GM12892 (cell line): ENCODE measurements at regions not wholly inside any gene's neighbourhood (a gene's known extent, or its start where the extent isn't known, plus 50 kb on each side); places are given as distances from the start of the nearest gene placed in this dataset.

ENCODE experiments used
- DNase-seq: peaks from one replicate; pipeline ENCODE4 v3.0.0; 2011; ENCODE audit not compliant: insufficient read length
- FAIRE-seq: peaks from 2 replicates; lab custom pipeline; 2011; peaks lifted over from hg19 to GRCh38; lab: Jason Lieb, UNC
- POLR2A ChIP-seq: IDR thresholded peaks from 2 replicates; pipeline ENCODE4 v1.6.1; 2011; ENCODE audit warnings: low read depth, low read length, control low read depth
- POLR2AphosphoS5 ChIP-seq: IDR thresholded peaks from 2 replicates; pipeline ENCODE4 v1.6.1; 2011; ENCODE audit warnings: low read depth, low read length, control low read depth
- TAF1 ChIP-seq: IDR thresholded peaks from 2 replicates; pipeline ENCODE4 v1.6.1; 2011; ENCODE audit warnings: low read depth, mild to moderate bottlenecking, control low read depth, low read length, borderline replicate concordance

GRCh38 chr18:8951491-8951890, 151.0 kb upstream of the NDUFV2 start:
- FAIRE-seq (peak; percentile 78), DNase-seq (peak; percentile 9)
- TF ChIP-seq POLR2AphosphoS5 (no peak), TAF1 (no peak), POLR2A (no peak)

DNA sequence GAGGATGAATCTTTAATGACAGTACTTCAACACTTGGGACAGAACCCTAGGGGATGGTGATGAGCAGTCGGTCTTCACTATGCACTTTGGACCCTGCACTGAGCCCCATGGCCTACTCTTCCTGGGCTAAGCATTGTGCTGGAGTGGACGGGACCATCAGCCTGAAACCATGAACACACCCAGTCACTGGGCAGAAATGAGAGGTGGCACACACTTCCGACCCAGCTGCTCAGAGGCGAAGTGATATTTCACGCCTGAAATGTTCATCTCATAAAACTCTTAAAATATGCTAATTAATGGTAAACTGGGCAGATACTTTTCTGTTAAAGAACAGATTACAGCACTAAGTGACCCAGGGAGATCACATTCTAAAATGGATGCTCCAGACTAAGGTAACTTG, 150.3 kb upstream of the NDUFV2 start:
- no peak for TF ChIP-seq TAF1
- TF ChIP-seq POLR2AphosphoS5 = no peak
- TF ChIP-seq POLR2A = no peak
- DNase-seq (no peak), FAIRE-seq (no peak)

GRCh38 chr18:8952769-8953760, 149.4 kb upstream of the NDUFV2 start:
- no peak for FAIRE-seq
- TF ChIP-seq POLR2AphosphoS5 = no peak
- no peak for TF ChIP-seq POLR2A
- no peak for DNase-seq

DNA sequence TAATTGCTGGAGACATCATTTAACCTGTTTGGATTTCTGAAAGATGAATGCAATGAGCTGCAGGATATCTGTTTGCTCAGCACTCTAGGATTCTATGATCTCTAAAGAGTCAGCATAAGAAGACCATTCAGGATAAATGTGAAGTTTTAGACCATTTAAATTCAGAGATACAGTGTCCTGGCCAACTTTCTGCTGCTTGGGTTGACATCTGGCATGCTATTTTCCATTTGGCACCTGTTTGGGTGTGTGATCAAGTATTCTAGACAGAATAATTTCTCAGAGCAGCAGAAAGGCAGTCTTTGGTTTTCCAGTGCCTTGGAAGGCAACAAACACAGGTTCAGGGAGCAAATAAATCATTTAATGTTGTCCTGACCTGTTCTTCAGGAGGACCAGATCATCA, 144.8 kb upstream of the NDUFV2 start:
- no peak for DNase-seq
- FAIRE-seq = no peak
- no peak for TF ChIP-seq POLR2AphosphoS5
- TF ChIP-seq POLR2A = no peak
- no peak for TF ChIP-seq TAF1

- no peak for FAIRE-seq
- DNase-seq = no peak
- TF ChIP-seq POLR2AphosphoS5 = no peak
- no peak for TF ChIP-seq POLR2A
- TF ChIP-seq TAF1 = no peak
These were observed 143.8 kb upstream of the NDUFV2 start for GRCh38 chr18:8958660-8959059.

DNA sequence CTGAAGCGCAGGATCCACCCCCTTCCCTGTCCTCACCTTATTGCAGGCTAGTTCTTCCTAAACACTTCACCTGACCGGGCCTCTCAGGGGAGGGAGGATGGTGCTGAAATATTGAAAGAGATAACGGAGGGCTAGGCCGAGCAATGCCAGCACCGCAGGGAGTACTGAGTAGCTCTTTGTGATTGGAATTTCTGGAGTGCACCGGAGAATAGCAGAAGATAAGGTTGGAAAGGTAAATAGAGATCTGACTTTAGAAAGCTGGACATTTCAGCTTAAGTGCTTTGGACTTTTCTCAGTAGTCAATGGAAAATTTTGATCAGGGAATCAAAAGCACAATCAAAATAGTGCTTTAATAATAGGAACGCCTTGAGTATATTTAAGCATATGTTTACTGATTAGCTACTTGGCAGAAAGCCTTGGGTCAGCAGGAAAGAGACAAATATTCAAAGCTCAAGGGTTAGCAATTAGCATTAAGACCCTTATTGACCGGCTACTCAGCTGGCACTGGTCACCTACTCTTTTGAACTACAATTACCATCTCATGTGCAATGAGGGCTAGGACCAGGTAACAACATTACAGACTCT, 142.9 kb upstream of the NDUFV2 start:
- TF ChIP-seq TAF1 (no peak), POLR2AphosphoS5 (no peak), POLR2A (no peak)
- DNase-seq (no peak), FAIRE-seq (no peak)

DNA sequence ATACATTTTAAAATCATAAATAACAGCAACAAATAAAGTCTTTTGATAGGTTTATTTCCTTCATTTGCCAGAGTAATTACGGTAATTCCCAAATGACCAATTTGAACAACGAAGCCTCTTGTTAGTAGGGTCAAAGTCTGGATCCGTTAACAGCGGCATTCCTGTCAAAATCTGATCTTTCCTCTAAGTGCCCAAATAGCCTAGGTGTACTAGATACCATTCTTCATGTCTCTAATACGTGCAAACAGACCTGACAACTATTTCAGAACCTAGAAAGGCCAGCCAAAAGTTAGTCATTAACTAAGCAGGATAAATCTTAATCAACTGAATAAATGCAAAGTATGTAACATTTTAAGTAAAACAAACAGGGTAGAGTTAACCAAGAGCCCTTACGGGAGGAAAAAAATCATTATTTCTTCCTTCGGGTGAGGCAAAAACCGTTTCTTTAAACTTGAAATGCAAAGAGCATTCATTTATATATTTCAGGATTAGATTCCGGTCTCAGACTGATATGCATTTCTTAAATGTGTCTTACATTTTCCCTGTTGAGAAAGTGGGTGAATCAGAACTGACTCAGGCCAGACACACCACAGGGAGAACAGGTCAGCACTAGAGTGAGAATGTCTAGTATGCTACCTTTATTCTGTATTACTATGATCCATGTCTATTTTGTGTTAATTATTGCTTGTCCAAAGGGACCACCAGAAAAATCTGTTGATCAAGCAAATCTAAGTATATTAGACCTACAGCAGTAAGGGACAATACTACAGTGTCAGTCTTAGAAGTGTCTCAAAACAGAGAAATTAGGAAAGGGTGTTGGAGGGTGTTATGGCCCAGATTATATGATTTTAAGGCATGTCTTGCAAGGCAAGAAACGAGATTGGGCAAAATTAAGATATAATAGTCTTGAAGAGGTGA, 141.5 kb upstream of the NDUFV2 start:
- TF ChIP-seq POLR2AphosphoS5 (no peak), TAF1 (no peak), POLR2A (no peak)
- no peak for FAIRE-seq
- no peak for DNase-seq

GRCh38 chr18:8962192-8962779, 140.2 kb upstream of the NDUFV2 start:
- TF ChIP-seq TAF1 (no peak), POLR2A (no peak), POLR2AphosphoS5 (no peak)
- DNase-seq = no peak
- FAIRE-seq = no peak

GRCh38 chr18:8962855-8963635, 139.5 kb upstream of the NDUFV2 start:
- FAIRE-seq = peak; percentile 36
- no peak for DNase-seq
- TF ChIP-seq POLR2A (no peak), TAF1 (no peak), POLR2AphosphoS5 (no peak)

GRCh38 chr18:8963876-8964275, 138.6 kb upstream of the NDUFV2 start:
- FAIRE-seq (no peak), DNase-seq (no peak)
- TF ChIP-seq TAF1 = no peak
- no peak for TF ChIP-seq POLR2A
- no peak for TF ChIP-seq POLR2AphosphoS5
